ENCODE measurements at regions not wholly inside any gene's neighbourhood (a gene's known extent, or its start where the extent isn't known, plus 50 kb on each side); places are given as distances from the start of the nearest gene placed in this dataset.

GRCh38 chr13:50192272-50192813, 177.1 kb downstream of the KCNRG start:
- DNase-seq (ENCODE audit: low read depth, low spot score): no peak

- DNase-seq (ENCODE audit: low read depth, low spot score): no peak
These were observed 179.8 kb downstream of the KCNRG start for GRCh38 chr13:50195045-50195444.

- no peak for DNase-seq (ENCODE audit: low read depth, low spot score)
These were observed 180.9 kb downstream of the KCNRG start for GRCh38 chr13:50196118-50196517.

- DNase-seq (ENCODE audit: low read depth, low spot score): no peak
These were observed 182.5 kb downstream of the KCNRG start for GRCh38 chr13:50197705-50198104.

GRCh38 chr13:50198508-50198907, 183.3 kb downstream of the KCNRG start:
- no peak for DNase-seq (ENCODE audit: low read depth, low spot score)

GRCh38 chr13:50200569-50200968, 185.3 kb downstream of the KCNRG start:
- DNase-seq (ENCODE audit: low read depth, low spot score): no peak

- DNase-seq (ENCODE audit: low read depth, low spot score): no peak
These were observed 185.7 kb downstream of the KCNRG start for GRCh38 chr13:50200988-50201387.

- DNase-seq (ENCODE audit: low read depth, low spot score): no peak
These were observed 187.2 kb downstream of the KCNRG start for GRCh38 chr13:50202485-50202884.

- DNase-seq (ENCODE audit: low read depth, low spot score): no peak
These were observed 188.2 kb downstream of the KCNRG start for GRCh38 chr13:50203256-50203941.

- DNase-seq (ENCODE audit: low read depth, low spot score): no peak
These were observed 190.3 kb downstream of the KCNRG start for GRCh38 chr13:50205581-50205980.

- DNase-seq (ENCODE audit: low read depth, low spot score): no peak
These were observed 193.6 kb downstream of the KCNRG start for GRCh38 chr13:50208826-50209335.

GRCh38 chr13:50209631-50210030, 194.4 kb downstream of the KCNRG start:
- DNase-seq (ENCODE audit: low read depth, low spot score): no peak

GRCh38 chr13:50213526-50213925, 198.3 kb downstream of the KCNRG start:
- DNase-seq (ENCODE audit: low read depth, low spot score): no peak

- DNase-seq (ENCODE audit: low read depth, low spot score): no peak
These were observed 199.3 kb downstream of the KCNRG start for GRCh38 chr13:50214514-50214913.

GRCh38 chr13:50215399-50215798, 200.2 kb downstream of the KCNRG start:
- DNase-seq (ENCODE audit: low read depth, low spot score): no peak

- no peak for DNase-seq (ENCODE audit: low read depth, low spot score)
These were observed 204.5 kb downstream of the KCNRG start for GRCh38 chr13:50219743-50220142.

GRCh38 chr13:50220938-50221337, 205.7 kb downstream of the KCNRG start:
- no peak for DNase-seq (ENCODE audit: low read depth, low spot score)

GRCh38 chr13:50222569-50223332, 207.5 kb downstream of the KCNRG start:
- DNase-seq (ENCODE audit: low read depth, low spot score): no peak

- DNase-seq (ENCODE audit: low read depth, low spot score): no peak
These were observed 209.3 kb downstream of the KCNRG start for GRCh38 chr13:50224534-50224933.

- no peak for DNase-seq (ENCODE audit: low read depth, low spot score)
These were observed 210.2 kb downstream of the KCNRG start for GRCh38 chr13:50225193-50226155.

- DNase-seq (ENCODE audit: low read depth, low spot score): no peak
These were observed 211.4 kb downstream of the KCNRG start for GRCh38 chr13:50226515-50227155.
